Fibroblast of skin of right quadriceps (primary cell): ENCODE measurements at regions not wholly inside any gene's neighbourhood (a gene's known extent, or its start where the extent isn't known, plus 50 kb on each side); places are given as distances from the start of the nearest gene placed in this dataset.
"Not testable (repeated sequence)": the region's sequence is repeated elsewhere in the genome, so short reads cannot be mapped to it uniquely, and the experiment has no call there.

ENCODE experiments used
- DNase-seq: peaks from one replicate; pipeline ENCODE4 v3.0.0-alpha.2; 2013

- not testable (repeated sequence) for DNase-seq
Measured at GRCh38 chr21:19544493-19544892, 1140.9 kb upstream of the TMPRSS15 start.

GRCh38 chr21:19547951-19548840, 1144.6 kb upstream of the TMPRSS15 start:
- DNase-seq = no peak

DNA sequence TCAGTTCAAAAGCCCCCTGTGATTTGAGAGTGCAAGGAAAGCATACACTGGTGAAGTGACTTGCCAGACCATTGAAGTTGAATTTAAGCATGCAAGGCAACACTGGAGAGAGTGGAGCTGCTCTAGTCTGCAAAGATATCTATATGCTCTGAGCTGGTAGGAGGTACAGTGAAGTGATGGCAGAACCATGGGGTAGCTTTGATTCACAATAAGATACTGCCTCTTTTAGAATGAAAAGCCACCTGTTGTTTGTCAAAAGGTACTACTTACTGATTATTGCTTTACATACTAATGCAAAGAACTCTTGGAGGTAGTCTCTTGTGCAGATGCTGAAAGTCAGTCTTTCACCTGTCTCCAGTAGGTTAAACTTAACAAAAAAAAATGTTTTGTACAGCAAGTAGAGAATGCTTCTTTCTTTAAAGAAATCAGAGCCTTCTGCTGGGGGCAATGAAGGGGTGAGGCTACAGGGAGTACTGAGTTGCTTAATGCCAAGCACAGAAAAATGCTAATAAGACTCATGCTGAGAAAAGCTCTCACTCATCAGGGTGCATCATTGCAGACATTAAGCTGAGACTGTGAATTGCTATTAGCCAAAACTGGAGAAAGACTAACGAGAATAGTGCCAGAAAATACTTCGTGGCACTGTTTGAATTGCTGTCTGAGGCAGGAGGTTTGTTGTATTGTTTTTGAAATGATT, 1150.5 kb upstream of the TMPRSS15 start:
- DNase-seq = no peak

DNA sequence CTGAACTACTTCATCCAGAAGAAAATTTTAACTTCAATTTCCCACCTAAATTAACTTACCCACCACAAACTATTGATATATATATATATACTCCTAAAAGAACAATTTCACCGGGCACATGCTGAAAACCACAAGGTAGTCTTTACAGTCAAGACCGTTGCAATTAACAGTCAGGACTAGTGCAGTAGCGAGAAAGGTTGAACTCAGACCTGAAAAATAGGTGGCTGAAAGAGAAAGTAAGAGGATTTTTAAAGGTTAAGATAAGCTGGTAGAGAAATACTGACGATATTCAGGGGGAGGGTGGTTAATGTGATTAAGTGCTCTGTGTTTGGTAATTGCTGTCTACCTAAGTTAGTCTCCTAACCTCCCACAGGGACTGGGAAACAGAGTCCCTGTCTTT, 1153.5 kb upstream of the TMPRSS15 start:
- DNase-seq = no peak

- DNase-seq = no peak
Measured at GRCh38 chr21:19557488-19557887, 1153.9 kb upstream of the TMPRSS15 start.

- DNase-seq = no peak
Measured at GRCh38 chr21:19565587-19565986, 1162.0 kb upstream of the TMPRSS15 start.

- DNase-seq = no peak
Measured at GRCh38 chr21:19566975-19567374, 1163.4 kb upstream of the TMPRSS15 start.

GRCh38 chr21:19577381-19577780, 1173.8 kb upstream of the TMPRSS15 start:
- DNase-seq = no peak

- no peak for DNase-seq
Measured at GRCh38 chr21:19590044-19590443, 1186.5 kb upstream of the TMPRSS15 start.

- DNase-seq = no peak
Measured at GRCh38 chr21:19603011-19603593, 1199.5 kb upstream of the TMPRSS15 start.

GRCh38 chr21:19608101-19608621, 1204.6 kb upstream of the TMPRSS15 start:
- DNase-seq = no peak

- no peak for DNase-seq
Measured at GRCh38 chr21:19609611-19610010, 1206.0 kb upstream of the TMPRSS15 start.

- DNase-seq = no peak
Measured at GRCh38 chr21:19621837-19622496, 1218.4 kb upstream of the TMPRSS15 start.

DNA sequence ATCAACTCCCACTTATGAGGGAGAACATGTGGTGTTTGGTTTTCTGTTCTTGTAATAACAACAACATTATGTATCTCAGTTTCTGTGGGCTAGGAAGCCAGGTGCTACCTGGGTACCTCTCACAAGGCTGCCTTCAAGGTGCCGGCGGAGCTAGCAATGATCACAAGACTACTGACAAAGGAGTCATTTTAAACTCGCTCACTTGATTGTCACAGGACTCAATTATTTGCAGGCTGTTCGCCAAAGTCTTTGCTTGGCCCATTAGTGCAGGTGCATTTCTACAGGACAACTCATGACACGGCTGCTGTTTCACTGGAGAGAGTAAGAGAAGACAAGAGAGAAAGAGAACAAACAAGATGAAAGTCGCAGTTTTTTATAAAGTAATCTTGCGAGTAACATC, 1237.4 kb upstream of the TMPRSS15 start:
- DNase-seq = no peak

GRCh38 chr21:19648391-19648790, 1244.8 kb upstream of the TMPRSS15 start:
- DNase-seq = no peak

DNA sequence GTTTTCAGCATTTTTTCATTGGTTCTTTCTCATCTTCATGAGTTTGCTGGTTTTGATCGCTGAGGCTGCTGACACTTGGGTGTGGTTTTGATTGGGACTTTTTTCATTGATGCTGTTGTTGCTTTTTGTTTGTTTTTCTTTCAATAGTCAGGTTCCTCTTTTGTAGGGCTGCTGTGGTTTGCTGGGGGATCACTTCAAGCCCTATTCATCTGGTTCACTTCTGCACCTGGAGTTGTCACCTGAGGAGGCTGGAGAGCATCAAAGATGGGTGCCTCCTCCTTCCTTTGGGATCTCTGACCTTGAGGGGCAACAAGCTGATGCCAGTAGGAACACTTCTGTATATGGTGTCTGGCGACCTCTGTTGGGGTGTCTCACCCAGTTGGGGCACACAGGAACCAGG, 1279.9 kb upstream of the TMPRSS15 start:
- no peak for DNase-seq

DNA sequence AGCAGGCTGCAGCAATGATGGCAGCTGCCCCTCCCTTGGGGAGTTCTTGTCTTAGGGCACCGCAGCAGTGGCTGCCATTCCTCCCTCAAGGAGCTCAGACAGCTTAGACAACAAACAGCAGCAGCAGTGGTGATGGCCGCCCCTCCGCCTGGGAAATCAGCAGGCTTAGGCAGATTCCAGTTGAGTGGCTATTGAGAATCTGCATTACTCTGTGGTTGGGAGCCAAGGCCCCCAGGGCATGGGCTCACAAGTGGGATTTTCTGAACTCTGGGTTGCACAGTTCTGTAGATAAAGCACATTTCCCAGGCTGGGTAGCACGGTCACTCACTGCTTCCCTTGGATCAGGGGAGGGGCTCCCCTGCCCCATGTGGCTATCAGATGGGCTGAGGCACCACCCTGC, 1280.7 kb upstream of the TMPRSS15 start:
- no peak for DNase-seq

DNA sequence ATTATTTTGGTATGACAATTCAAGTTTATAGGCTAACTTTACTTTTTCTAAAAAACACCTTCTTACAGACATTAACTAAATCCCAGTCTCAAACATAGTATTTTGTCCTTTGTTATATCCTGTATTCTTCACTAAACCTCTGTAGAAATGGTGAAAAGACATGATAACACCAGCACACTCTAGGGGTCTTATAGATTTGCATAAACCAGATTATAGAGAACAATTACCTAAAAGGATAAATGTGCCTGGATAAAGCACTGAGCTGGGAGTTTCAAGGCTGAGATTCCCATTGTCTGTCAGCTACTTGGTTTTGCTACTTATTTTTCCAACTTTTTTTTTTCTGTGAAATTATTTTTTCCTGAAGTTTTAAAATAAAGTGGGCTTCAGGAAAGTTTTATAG, 1288.6 kb upstream of the TMPRSS15 start:
- no peak for DNase-seq

DNA sequence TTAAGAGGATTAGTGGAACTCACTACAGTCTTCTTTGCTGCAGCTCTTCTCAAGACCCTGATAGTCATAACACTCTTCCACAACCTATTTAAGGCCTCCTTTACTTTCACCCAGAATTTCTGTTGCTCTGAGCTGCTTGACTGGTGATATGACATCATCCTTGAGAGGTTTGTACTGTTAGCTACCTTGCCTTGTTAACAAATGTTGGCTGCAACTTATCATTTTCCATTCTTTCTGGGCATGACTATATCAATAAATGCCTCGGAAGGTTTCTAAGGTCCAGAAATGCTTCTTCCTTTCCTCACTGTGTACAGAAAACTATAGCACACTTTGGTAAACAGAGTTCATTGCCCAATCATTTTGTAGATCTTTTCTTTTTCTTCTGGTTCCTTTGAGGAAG, 1292.2 kb upstream of the TMPRSS15 start:
- DNase-seq = no peak

DNA sequence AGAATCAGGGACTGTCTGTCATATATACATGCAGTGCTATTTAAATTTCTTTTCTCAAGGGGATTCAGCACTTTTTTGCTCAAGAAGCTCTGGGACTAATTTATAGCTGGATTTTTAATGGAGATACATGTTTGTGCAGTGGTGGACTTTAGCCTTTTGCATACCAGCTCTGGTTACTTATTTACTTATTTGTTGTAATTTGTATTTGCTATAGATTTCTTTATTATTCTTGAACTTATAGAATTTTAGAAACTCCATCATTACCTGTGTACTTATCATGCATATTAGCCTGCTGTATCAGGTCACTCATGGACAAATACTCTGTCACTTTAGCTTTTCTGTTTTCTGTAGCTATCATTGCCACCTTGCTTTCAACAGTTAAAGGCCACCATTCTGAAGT, 1296.9 kb upstream of the TMPRSS15 start:
- DNase-seq = no peak

- no peak for DNase-seq
Measured at GRCh38 chr21:19702726-19703125, 1295.5 kb upstream of the NCAM2 start.

DNA sequence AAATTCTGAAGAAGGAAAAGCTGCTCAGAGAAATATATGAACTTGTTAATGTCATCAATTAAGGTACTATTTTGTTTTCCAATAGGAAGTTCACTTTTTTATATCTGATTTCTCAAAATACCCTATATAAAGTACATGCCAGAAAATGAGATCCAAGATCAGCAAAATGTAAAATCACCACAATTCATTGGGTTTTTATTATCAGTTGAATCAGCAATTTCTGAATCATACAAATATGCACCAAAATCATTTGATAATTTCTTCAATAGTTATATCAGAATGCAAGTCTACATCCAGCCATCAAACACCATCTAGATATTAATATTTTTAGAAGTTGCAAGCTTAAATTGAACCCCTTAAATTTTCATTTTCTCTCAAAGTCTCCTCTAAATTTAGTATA, 1293.4 kb upstream of the NCAM2 start:
- DNase-seq = no peak

DNA sequence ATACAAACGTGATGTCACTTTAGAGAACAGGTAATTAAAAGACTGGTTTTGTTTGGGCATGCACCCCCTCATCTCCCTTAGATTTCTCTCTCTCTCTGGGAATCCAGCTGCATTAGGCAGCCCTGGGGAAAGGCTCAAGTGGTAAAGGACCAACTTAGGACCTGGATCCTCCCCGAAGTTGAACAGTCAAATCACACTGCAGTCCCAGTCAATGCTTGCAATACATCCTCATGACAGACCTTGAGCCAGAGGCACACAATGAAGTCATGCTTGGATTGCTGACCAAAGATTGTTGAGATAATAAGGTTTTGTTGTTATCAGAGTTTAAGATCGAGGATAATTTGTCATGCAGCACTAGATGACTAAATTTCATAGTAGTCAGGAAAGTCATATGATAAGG, 1285.8 kb upstream of the NCAM2 start:
- no peak for DNase-seq
